Astrocyte (in vitro differentiated cells and primary cell): ENCODE measurements at regions not wholly inside any gene's neighbourhood (a gene's known extent, or its start where the extent isn't known, plus 50 kb on each side); places are given as distances from the start of the nearest gene placed in this dataset.

ENCODE experiments used
- EZH2 ChIP-seq: IDR thresholded peaks from 2 replicates; pipeline ENCODE4 v1.6.1; 2012; ENCODE audit warnings: mild to moderate bottlenecking, low read length, inconsistent platforms; ENCODE audit not compliant: insufficient read depth
- TF ChIP-seq, protein P1 (sequence below): IDR thresholded peaks from 2 replicates; pipeline ENCODE4 v1.5.1; 2011; ENCODE audit warnings: low read depth, mild to moderate bottlenecking, inconsistent platforms, low read length, moderate library complexity; ENCODE audit not compliant: insufficient read depth

DNA sequence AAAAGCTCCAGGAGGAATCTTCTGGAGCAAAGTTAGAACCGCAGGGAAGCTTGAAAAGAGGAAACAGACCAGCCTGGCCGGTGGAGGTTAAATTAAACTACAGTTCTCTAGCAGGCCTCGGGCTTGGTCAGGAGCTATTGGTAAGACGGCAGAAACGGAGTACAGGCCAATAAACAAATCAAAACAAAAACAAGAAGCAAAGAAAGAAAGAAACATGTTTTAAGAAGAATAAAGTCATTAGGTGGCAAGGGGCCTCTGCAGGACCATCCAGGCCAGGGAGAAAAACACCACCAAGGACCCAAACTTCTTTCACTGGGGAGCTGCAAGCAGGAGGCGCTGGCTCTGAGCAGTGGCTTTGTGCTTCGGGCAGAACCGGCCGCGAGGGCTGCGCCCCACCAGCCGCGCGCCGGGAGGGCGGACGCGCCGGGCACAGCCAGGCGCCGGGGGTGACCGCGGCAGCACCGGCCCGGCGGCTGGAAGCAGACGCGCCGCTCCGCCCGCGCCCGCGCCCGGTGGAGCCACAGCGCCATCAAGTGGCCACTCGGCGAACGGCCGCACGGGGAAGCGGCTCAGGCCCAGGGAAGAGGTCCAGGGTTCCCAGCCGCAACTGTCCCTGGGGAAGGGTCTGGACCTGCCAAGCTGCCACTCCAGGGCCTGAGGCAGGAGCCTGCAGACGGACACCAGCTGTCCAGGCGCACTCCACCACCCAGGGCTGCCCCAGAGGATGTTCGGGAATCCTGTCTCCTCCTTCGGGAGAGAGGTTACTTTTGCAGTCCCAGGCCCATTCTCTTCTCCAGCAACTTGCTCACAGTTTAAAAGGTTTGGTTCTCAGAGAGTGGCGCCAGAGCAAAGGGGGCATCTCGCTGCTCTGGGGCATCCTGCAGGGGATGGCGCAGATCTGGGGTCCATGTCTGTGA is 419.4 kb downstream of the SOX9 start:
- TF ChIP-seq, protein P1, sequence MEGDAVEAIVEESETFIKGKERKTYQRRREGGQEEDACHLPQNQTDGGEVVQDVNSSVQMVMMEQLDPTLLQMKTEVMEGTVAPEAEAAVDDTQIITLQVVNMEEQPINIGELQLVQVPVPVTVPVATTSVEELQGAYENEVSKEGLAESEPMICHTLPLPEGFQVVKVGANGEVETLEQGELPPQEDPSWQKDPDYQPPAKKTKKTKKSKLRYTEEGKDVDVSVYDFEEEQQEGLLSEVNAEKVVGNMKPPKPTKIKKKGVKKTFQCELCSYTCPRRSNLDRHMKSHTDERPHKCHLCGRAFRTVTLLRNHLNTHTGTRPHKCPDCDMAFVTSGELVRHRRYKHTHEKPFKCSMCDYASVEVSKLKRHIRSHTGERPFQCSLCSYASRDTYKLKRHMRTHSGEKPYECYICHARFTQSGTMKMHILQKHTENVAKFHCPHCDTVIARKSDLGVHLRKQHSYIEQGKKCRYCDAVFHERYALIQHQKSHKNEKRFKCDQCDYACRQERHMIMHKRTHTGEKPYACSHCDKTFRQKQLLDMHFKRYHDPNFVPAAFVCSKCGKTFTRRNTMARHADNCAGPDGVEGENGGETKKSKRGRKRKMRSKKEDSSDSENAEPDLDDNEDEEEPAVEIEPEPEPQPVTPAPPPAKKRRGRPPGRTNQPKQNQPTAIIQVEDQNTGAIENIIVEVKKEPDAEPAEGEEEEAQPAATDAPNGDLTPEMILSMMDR = peak; percentile 35
- no peak for TF ChIP-seq EZH2
